ENCODE measurements at regions not wholly inside any gene's neighbourhood (a gene's known extent, or its start where the extent isn't known, plus 50 kb on each side); places are given as distances from the start of the nearest gene placed in this dataset.
"Not testable (repeated sequence)": the region's sequence is repeated elsewhere in the genome, so short reads cannot be mapped to it uniquely, and the experiment has no call there.

DNA sequence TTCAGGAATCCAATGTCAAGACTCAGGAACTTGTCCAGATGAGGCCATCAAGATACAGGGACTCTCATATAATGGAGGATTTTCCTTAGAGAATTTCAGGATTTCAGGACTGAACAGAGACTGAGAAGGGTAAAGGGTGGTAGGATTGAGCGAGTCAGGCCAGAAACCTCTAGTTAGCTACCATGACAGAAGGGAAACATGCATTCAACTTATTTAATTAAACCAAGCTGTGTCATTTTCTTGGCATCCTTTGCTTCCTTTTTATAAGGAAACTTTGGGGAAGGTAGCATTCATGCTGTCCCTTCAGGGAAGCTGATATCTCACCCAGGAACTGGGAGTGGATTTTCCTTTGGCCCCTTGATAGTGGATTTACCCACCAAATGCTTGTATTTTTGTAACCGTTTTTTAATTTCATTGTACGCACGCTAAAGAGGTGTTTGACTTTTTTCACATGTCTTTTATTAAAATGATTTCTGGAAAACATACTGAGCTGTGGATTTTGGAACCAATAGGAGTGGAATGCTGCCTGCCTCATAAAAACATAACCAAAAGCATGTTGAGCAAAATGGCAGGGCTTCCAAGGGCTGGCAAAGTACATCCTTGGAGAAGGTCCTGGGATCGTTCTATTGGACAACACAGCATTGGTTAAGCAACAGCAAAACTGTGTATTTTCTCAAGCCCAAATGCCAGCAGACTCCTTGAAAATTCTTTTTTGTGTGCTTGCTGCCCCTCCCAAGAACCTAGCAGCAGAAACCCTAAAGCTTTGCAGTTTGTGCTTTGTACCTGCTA lies 104.5 kb downstream of the CXCL12 start:
- H3K4me1 Mint-ChIP-seq = no peaks in the 10 kb centered on the region
- no peaks in the 10 kb centered on the region for H3K36me3 Mint-ChIP-seq (ENCODE audit: low read depth)

DNA sequence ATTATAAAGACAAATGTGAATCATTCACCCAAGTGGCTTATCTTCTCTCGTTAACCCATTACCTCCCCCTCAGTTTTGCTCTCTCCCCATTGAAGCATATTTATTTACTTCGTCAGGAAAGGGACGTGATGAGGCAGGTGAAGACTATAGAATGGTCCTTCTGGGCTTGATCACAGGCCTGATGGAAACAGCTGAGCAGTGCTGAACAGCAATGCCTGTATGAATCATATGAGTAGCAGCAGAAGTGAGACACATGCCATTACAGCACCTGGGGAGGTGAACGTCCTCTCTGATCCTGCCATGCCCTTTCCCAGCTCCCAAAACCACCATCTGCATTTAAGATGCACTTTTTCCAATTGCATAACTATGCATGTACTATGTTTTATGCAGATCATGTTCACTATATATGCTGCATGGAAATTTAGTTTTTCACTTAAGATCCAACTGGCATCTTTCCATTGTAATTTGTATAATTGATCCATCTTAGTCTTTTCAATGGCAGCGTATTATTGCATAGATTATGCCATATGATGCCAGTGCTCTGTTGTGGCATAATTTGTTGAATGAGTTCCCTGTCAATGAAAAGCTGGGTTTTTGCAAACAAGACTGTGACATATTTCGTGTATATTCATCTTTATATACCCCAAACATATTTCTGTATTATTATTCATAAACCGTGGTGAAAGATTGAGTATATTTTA lies 105.3 kb downstream of the CXCL12 start:
- Mint-ChIP-seq H3K27me3 (no peaks in the 10 kb centered on the region), H3K4me3 (no peak overlapping the region), H3K9me3 (no peaks in the 10 kb centered on the region), H3K4me1 (no peaks in the 10 kb centered on the region), H3K27ac (no peak overlapping the region), H3K36me3 (ENCODE audit: low read depth) (no peaks in the 10 kb centered on the region)
- no peak for DNase-seq
- ChIA-PET CTCF (no interaction called here), POLR2A (no interaction called here)

More for the DNA sequence above, 104.5 kb downstream of the CXCL12 start:
- Mint-ChIP-seq H3K9me3 (no peaks in the 10 kb centered on the region), H3K27ac (no peak overlapping the region), H3K4me3 (no peak overlapping the region), H3K27me3 (no peaks in the 10 kb centered on the region)
- POLR2A ChIA-PET = no interaction called here
- DNase-seq = no peak
- CTCF ChIA-PET = no interaction called here

DNA sequence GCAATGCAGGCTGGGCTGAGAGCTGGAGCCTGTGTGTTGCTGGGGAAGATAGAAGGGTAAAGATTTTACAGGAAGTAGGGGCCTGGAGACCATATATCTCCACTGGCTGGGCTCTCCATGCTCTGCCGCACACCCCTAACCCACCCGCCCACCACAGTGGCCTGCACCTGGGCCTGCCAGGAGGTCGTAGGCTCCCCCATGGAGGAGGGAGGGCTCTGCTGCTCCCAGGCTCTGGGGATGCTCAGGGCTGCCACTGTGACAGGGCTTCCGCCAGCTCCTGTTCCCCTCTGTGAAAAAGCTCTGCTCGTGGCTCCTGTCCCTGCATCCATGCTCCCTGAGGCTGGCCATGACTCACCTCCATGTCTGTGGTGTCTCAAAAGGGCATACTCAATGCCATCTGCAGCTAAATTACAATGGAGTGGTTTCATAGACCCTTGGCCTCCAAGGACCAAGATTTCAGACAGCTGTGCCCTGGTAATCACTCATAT lies 106.0 kb downstream of the CXCL12 start:
- DNase-seq = no peak
- Mint-ChIP-seq H3K27me3 (no peaks in the 10 kb centered on the region), H3K4me3 (no peak overlapping the region), H3K36me3 (ENCODE audit: low read depth) (no peaks in the 10 kb centered on the region), H3K27ac (no peak overlapping the region), H3K4me1 (no peaks in the 10 kb centered on the region), H3K9me3 (no peaks in the 10 kb centered on the region)
- CTCF ChIA-PET = no interaction called here
- POLR2A ChIA-PET = no interaction called here

DNA sequence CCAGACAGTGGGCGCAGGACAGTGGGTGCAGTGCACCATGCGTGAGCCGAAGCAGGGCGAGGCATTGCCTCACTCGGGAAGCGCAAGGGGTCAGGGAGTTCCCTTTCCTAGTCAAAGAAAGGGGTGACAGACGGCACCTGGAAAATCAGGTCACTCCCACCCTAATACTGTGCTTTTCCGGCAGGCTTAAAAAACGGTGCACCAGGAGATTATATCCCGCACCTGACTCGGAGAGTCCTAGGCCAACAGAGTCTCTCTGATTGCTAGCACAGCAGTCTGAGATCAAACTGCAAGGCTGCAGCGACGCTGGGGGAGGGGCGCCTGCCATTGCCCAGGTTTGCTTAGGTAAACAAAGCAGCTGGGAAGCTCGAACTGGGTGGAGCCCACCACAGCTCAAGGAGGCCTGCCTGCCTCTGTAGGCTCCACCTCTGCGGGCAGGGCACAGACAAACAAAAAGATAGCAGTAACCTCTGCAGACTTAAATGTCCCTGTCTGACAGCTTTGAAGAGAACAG lies 116.4 kb downstream of the CXCL12 start:
- H3K27me3 Mint-ChIP-seq; DNase-seq; POLR2A ChIA-PET; H3K4me3 Mint-ChIP-seq; H3K36me3 Mint-ChIP-seq (ENCODE audit: low read depth); H3K27ac Mint-ChIP-seq; CTCF ChIA-PET; H3K4me1 Mint-ChIP-seq: not testable (repeated sequence)
- H3K9me3 Mint-ChIP-seq = peaks cover 12% of the 10 kb centered on the region

DNA sequence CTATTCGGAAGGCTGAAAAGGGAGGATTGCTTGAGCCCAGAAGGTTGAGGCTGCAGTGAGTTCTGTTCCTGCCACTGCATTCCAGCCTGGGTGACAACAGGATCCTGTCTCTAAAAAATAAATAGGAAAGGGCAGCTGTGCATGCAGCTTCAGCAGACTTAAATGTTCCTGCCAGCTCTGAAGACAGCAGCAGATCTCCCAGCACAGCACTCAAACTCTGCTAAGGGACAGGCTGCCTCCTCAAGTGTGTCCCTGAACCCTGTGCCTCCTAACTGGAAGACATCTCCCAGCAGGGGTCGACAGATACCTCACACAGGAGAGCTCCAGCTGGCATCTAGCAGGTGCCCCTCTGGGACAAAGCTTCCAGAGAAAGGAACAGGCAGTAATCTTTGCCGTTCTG lies 117.9 kb downstream of the CXCL12 start:
- no peak overlapping the region for H3K27ac Mint-ChIP-seq
- H3K27me3 Mint-ChIP-seq = no peaks in the 10 kb centered on the region
- no peaks in the 10 kb centered on the region for H3K4me1 Mint-ChIP-seq
- no peaks in the 10 kb centered on the region for H3K36me3 Mint-ChIP-seq (ENCODE audit: low read depth)
- H3K4me3 Mint-ChIP-seq = no peak overlapping the region
- H3K9me3 Mint-ChIP-seq = peaks cover 12% of the 10 kb centered on the region
- POLR2A ChIA-PET = no interaction called here
- CTCF ChIA-PET = no interaction called here
- no peak for DNase-seq

DNA sequence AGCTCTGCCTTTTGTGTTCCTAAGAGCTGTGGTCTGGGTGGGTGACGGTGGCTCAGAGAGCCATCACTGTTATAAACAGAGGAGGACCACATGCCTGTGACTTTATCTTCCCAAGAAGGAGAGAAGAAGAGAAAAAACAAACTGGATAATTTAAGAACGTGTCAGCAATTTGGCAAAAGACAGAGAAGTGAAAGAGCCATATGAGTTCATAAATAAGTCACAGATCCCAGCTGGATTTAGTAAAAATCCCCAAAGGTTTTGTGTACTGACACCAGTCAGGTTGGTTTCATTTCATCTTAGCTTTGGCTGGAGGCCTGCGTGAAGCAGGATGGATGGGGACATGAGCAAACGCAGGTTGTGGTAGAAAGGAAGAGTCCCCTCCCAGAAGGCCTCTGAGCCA lies 120.7 kb downstream of the CXCL12 start:
- Mint-ChIP-seq H3K36me3 (ENCODE audit: low read depth) (no peaks in the 10 kb centered on the region), H3K27ac (no peak overlapping the region), H3K9me3 (peaks cover 12% of the 10 kb centered on the region), H3K27me3 (no peaks in the 10 kb centered on the region), H3K4me1 (no peaks in the 10 kb centered on the region), H3K4me3 (no peak overlapping the region)
- ChIA-PET CTCF (no interaction called here), POLR2A (no interaction called here)
- no peak for DNase-seq

DNA sequence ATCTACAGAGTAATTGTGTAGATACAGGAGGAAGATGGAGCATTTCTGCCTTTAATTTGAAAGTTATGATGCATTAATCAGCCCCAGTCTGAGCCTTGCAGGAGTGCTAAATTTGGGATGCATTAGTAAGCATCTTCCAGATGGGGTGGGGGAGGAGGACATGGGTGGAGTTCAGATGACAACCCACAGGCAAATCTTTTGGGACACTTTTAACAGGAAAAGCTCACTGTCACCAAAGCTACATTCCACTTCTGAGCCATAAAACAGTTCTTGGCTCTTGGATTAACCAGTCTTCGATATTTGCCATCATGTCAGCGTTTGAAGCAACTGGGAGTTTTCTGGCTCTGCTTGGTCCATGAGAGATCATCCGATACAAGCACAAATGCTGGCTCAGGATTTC lies 121.1 kb downstream of the CXCL12 start:
- Mint-ChIP-seq H3K27me3 (no peaks in the 10 kb centered on the region), H3K27ac (no peak overlapping the region), H3K9me3 (peaks cover 12% of the 10 kb centered on the region), H3K4me3 (no peak overlapping the region), H3K4me1 (no peaks in the 10 kb centered on the region), H3K36me3 (ENCODE audit: low read depth) (no peaks in the 10 kb centered on the region)
- ChIA-PET CTCF (no interaction called here), POLR2A (no interaction called here)
- no peak for DNase-seq

DNA sequence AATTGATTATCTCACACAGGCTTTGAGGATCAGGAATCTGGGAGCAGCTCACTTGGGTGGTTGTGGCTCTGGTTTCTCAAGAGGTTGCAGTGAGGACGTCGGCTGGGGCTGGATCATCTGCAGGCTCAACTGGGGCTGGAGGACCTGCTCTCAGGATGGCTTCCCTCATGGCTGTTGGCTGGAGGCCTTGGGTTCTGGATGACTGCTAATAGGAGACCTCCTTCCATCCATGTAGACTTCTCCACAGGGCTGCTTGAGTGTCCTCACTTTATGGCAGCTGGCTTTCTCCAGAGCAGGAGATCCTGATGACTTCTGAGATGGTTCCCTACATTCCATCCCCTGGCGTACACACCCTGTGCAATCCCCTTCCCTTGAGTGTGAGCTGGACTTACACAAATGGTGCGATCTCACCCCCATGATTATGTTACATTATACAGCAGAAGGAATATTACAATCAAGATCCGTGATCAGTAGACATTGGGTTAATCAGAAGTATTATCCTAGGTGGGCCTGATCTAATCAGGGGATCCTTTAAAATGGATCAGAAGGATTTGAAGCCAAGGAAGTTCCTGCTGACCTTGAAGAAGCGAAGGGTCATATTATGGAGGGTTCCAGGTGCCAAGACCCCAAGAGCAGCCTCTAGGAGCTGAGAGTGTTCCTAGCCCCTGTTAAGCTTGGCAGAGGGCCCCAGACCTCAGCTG lies 122.2 kb downstream of the CXCL12 start:
- POLR2A ChIA-PET = no interaction called here
- no peaks in the 10 kb centered on the region for H3K36me3 Mint-ChIP-seq (ENCODE audit: low read depth)
- CTCF ChIA-PET = no interaction called here
- no peaks in the 10 kb centered on the region for H3K4me1 Mint-ChIP-seq
- H3K4me3 Mint-ChIP-seq = no peak overlapping the region
- H3K27me3 Mint-ChIP-seq = no peaks in the 10 kb centered on the region
- no peak for DNase-seq
- H3K27ac Mint-ChIP-seq = no peak overlapping the region
- H3K9me3 Mint-ChIP-seq = peaks cover 7% of the 10 kb centered on the region

DNA sequence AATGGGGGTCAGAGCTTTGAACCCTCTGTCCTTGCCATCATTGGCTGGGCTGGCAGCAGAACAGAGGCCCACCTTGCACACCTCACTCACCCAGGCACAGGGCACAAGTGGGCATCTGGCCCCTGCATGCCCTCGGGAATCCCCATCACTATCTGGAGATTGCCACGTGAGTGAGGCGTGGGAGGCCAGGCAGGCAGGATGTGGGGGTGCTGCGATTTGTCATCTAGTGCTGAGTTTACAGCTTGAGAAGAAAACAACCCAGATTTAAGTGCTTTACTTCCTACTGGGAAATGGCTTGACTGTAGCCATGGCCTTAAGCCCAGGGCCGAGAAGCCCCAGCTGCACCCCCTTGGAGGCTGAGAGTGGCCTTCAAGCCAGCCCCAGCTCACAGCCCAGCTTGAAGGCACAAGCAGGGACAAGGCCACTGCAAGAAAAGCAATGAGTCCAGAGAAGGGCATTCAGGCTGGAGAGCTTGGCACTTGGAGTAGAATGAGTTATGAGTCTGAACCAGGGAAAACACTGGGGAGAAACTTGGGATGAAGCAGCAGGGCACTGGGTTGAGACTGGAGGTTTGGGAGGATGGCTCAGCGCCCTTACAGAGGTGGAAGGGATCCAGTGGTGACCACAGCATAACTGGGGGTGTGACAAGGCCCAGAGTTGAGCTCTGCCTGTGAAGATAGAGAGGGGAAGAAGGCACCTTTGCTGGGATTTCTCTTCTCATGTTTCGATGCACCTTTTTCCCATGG lies 123.0 kb downstream of the CXCL12 start:
- H3K36me3 Mint-ChIP-seq (ENCODE audit: low read depth) = no peaks in the 10 kb centered on the region
- no peak for DNase-seq
- H3K4me1 Mint-ChIP-seq = no peaks in the 10 kb centered on the region
- no peak overlapping the region for H3K27ac Mint-ChIP-seq
- POLR2A ChIA-PET = no interaction called here
- H3K4me3 Mint-ChIP-seq = no peak overlapping the region
- peaks cover 2% of the 10 kb centered on the region for H3K9me3 Mint-ChIP-seq
- CTCF ChIA-PET = no interaction called here
- H3K27me3 Mint-ChIP-seq = no peaks in the 10 kb centered on the region

DNA sequence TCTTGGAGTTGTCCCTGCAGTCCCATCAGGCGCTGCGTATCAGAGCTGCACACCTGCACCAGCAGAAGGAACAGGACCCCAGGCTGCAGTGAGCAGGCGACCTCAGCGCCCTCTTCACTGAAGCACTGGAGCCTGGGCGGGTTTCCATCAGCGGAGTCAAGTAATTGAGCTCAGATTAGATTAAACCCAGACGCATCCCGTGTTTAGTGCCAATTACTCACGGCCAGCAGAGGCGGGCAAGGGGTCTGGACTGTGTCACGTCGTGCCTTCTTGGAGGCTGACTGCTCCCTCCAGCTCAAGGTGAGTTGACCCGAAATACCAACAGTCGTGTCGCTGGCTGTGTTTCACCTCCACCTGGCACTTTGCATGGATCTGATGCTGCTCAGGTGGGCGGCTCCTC lies 123.6 kb downstream of the CXCL12 start:
- Mint-ChIP-seq H3K27me3 (no peaks in the 10 kb centered on the region), H3K9me3 (no peaks in the 10 kb centered on the region), H3K36me3 (ENCODE audit: low read depth) (no peaks in the 10 kb centered on the region), H3K27ac (no peak overlapping the region), H3K4me3 (no peak overlapping the region), H3K4me1 (no peaks in the 10 kb centered on the region)
- POLR2A ChIA-PET = no interaction called here
- DNase-seq = no peak
- CTCF ChIA-PET = no interaction called here

DNA sequence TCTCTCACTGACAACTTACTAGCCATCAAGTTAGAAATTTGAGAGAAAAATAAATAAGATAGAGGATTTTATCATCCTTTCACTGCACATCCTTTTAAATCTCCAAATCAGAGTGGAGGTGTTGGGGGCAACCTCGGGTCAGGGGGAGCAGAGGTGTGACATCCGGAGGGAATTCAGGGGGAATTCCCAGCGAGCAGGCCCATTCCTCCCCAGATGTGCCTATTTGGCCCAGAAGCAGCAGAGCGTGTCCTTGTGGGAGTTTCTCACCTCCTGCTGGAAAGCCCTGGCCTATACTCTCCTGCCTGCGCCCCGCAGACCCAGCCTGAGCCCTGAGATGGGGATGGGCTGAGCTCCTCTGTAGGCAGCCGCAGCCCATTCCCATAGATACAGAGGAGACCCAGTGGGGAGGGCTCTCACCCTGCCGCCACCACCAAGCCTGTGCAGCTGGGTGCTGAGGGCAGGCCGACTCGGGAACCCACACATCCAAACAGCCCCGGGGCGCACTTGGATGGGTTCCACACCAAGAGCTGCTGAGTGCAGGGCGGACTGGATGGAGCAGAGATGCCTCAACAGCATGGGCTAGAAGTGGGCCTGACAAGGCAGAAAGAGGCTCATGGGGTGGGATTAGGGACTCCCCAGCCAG lies 124.5 kb downstream of the CXCL12 start:
- ChIA-PET POLR2A (no interaction called here), CTCF (no interaction called here)
- H3K4me3 Mint-ChIP-seq = no peak overlapping the region
- no peaks in the 10 kb centered on the region for H3K4me1 Mint-ChIP-seq
- no peak for DNase-seq
- H3K36me3 Mint-ChIP-seq (ENCODE audit: low read depth) = no peaks in the 10 kb centered on the region
- H3K27me3 Mint-ChIP-seq = no peaks in the 10 kb centered on the region
- H3K9me3 Mint-ChIP-seq = no peaks in the 10 kb centered on the region
- no peak overlapping the region for H3K27ac Mint-ChIP-seq

DNA sequence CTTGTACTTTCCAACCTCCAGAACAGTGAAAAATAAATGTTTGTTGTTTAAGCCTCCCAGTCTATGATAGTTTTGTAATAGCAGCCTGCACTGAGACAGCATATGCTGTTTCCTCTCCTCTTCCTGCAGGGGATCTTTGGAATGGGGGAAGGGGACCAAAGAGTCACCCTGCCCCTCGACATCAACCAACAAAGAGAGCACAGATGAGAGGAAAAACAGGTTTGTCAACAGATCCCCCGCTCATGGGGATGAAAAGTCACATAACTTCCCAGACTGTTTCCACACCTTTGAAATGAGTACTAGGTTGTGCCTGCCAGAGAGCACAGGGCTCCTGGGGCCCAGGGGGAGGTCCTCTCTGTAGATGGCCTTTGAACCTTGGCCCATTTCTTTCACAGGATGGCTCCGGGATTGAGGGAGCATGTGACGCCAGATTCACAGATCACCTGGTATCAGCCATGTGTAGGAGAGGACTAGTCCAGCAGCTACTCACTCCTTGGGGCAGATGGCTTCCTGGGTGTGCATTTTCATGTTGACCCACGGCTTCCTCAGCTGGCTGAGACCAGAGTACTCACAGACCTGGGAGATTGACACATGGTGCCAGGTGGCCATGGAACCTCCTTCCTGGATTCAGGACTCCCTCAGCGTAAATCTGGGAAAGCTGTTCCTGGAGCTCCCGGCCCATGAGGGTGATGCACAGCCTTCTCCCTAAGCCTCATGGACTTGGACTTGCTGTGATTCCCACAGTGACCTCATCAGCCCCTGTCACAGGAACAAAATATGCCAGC lies 125.6 kb downstream of the CXCL12 start:
- DNase-seq = no peak
- no peak overlapping the region for H3K27ac Mint-ChIP-seq
- H3K4me3 Mint-ChIP-seq = no peak overlapping the region
- CTCF ChIA-PET = no interaction called here
- no peaks in the 10 kb centered on the region for H3K4me1 Mint-ChIP-seq
- no peaks in the 10 kb centered on the region for H3K9me3 Mint-ChIP-seq
- H3K27me3 Mint-ChIP-seq = no peaks in the 10 kb centered on the region
- H3K36me3 Mint-ChIP-seq (ENCODE audit: low read depth) = no peaks in the 10 kb centered on the region
- POLR2A ChIA-PET = no interaction called here
